RPMI7951 (cell line): ENCODE measurements at regions not wholly inside any gene's neighbourhood (a gene's known extent, or its start where the extent isn't known, plus 50 kb on each side); places are given as distances from the start of the nearest gene placed in this dataset.

Experiments
- DNase-seq: peaks from one replicate; pipeline ENCODE4 v3.0.0-alpha.2; 2012; ENCODE audit warnings: low read depth

- DNase-seq, result peak; percentile 59
Observed at GRCh38 chr17:77321649-77322513, 181.1 kb downstream of the SEC14L1 start.

DNA sequence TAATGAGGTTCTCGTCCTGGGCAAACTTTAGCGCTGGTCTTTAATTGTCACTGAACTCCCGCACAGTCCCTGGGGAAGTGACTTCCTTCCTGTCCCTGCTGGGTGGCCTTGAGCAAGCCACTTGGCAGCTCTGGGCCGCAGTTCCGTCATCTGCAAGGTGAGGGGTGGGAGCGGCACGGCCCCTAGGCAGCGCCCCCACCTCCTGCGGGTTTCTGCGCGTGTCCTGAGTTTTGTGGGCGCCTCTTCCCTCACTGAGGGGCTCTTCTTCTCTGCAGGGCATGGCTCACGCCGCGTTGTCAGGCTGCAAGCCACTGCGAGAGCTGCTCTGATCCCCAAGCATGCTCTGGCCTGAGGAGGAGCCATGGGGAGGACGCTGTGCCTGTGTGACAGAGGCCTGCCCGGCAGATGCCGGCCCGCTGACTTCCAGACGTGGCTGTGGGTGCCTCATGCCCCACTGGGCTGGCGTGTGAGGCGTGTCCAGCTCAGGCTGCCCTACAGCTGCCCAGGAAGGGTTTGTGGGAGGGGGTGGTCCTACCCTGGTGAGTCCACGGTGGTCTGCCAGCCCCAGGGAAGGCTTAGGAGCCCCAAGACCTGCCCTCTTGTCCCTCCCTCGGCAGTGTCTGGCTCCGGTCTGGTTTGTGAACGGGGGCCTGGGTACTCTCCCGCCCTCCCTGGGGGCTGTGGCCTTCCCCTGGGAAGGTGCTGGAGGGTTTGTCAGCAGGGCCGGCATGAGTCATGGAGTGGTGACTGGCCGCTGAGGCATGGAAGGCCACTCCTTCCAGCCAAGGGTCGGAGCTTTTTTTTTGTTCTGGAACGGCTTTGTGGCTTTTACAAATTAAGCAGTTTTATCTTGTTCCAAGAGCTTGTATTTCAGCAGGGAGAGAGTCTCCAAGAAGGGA, 182.0 kb downstream of the SEC14L1 start:
- DNase-seq, result peak; percentile 99

GRCh38 chr17:77323413-77324171, 182.8 kb downstream of the SEC14L1 start:
- DNase-seq, result peak; percentile 81

- DNase-seq, result no peak
Observed at GRCh38 chr17:77324227-77324626, 183.5 kb downstream of the SEC14L1 start.

GRCh38 chr17:77325577-77326075, 184.9 kb downstream of the SEC14L1 start:
- no peak for DNase-seq

- no peak for DNase-seq
Observed at GRCh38 chr17:77326076-77326591, 185.4 kb downstream of the SEC14L1 start.

GRCh38 chr17:77326636-77327035, 185.9 kb downstream of the SEC14L1 start:
- DNase-seq, result no peak

GRCh38 chr17:77327181-77327565, 186.4 kb downstream of the SEC14L1 start:
- DNase-seq, result no peak

DNA sequence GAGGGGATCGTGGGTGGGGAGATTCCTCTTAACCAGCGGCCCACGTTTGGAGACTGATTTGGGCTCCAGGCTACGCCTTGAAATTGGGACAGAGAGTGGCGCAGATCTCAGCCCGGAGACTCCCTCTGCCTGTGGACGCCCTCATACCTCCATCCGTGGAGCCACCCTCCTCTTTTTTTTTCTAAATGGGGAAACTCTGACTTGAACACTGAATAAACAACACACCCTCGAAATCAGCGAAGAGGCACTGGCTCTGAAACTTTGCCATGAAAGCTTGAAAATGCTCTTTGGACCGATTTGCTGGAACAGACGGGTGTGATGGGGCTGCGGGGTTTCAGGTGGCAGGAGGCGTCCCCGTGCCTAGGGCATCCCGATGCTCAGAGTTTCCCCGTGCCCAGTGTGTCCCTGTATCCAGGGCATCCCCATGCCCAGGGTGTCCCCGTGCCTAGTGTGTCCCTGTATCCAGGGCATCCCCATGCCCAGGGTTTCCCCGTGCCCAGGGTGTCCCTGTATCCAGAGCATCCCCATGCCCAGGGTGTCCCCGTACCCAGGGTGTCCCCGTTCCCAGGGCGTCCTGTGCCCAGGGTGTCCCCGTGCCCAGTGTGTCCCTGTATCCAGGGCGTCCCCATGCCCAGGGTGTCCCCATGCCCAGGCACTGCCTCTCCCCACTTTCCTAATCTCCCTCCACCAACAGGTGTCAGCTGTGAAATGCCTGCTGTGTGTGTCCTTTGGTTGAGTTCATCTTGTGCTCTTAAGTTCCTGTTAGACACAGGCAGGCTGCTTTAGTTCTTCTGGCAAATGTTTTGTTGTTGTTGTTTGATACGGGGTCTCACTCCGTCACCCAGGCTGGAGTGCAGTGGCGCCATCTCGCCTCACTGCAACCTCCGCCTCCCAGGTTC, 187.0 kb downstream of the SEC14L1 start:
- DNase-seq, result no peak

GRCh38 chr17:77328823-77329740, 188.3 kb downstream of the SEC14L1 start:
- DNase-seq, result no peak

GRCh38 chr17:77329741-77330531, 189.2 kb downstream of the SEC14L1 start:
- no peak for DNase-seq

- no peak for DNase-seq
Observed at GRCh38 chr17:77330602-77331081, 189.9 kb downstream of the SEC14L1 start.

- peak; percentile 83 for DNase-seq
Observed at GRCh38 chr17:77331301-77331864, 190.6 kb downstream of the SEC14L1 start.

- DNase-seq, result peak; percentile 67
Observed at GRCh38 chr17:77332034-77332971, 191.5 kb downstream of the SEC14L1 start.

- DNase-seq, result peak; percentile 94
Observed at GRCh38 chr17:77332981-77333685, 192.4 kb downstream of the SEC14L1 start.

GRCh38 chr17:77337150-77337549, 196.4 kb downstream of the SEC14L1 start:
- DNase-seq, result no peak
